Liver (tissue), 8 donors: ENCODE measurements at regions not wholly inside any gene's neighbourhood (a gene's known extent, or its start where the extent isn't known, plus 50 kb on each side); places are given as distances from the start of the nearest gene placed in this dataset.

Experiments
- DNase-seq: peaks from one replicate; pipeline ENCODE4 v3.0.0-alpha.2; 2017; ENCODE audit warnings: low spot score
- H3K27ac ChIP-seq, 2 donors: one replicate each; pipeline ENCODE4 v1.7.0; 2013; ENCODE audit warnings: inconsistent platforms in 2 of 2, low read length in 2 of 2, control low read depth in 1 of 2, low read depth in 1 of 2, mild to moderate bottlenecking in 1 of 2
- H3K27me3 ChIP-seq, 4 donors: one replicate each; pipeline versions ENCODE4 v1.6.1 to v1.7.0; 2013; ENCODE audit warnings: low read length in 3 of 4, inconsistent platforms in 1 of 4, mild to moderate bottlenecking in 1 of 4, moderate library complexity in 1 of 4; ENCODE audit not compliant: control insufficient read depth in 4 of 4, insufficient read depth in 4 of 4
- H3K36me3 ChIP-seq, 4 donors: one replicate each; pipeline versions ENCODE4 v1.6.1 to v1.7.0; 2013; ENCODE audit warnings: low read length in 3 of 4, mild to moderate bottlenecking in 3 of 4, low read depth in 1 of 4, moderate library complexity in 1 of 4; ENCODE audit not compliant: control insufficient read depth in 4 of 4, insufficient read depth in 3 of 4
- H3K4me1 ChIP-seq, 4 donors: one replicate each; pipeline versions ENCODE4 v1.6.1 to v1.7.0; 2013; ENCODE audit warnings: low read length in 3 of 4, mild to moderate bottlenecking in 3 of 4, moderate library complexity in 1 of 4; ENCODE audit not compliant: control insufficient read depth in 4 of 4, insufficient read depth in 4 of 4
- H3K4me3 ChIP-seq, 3 donors: one replicate each; pipeline versions ENCODE4 v1.6.1 to v1.7.0; 2013; ENCODE audit warnings: low read length in 3 of 3, control low read depth in 1 of 3, low read depth in 1 of 3, mild to moderate bottlenecking in 1 of 3
- H3K9ac ChIP-seq, 2 donors: one replicate each; pipeline ENCODE4 v1.7.0; 2013; ENCODE audit warnings: low read length in 2 of 2, mild to moderate bottlenecking in 2 of 2, moderate library complexity in 2 of 2, control low read depth in 1 of 2, low read depth in 1 of 2
- H3K9me3 ChIP-seq, 4 donors: one replicate each; pipeline versions ENCODE4 v1.6.1 to v1.7.0; 2013; ENCODE audit warnings: low read length in 3 of 4; ENCODE audit not compliant: control insufficient read depth in 4 of 4
- CTCF ChIP-seq: fragments of 150-350 bp; IDR thresholded peaks from 2 replicates; pipeline ENCODE4 v1.5.1; 2017; ENCODE audit warnings: improper control_type of control experiment, low read depth, low read length; ENCODE audit not compliant: missing input control
- EGR1 ChIP-seq, 2 donors: IDR thresholded peaks; 2 replicates each; pipeline ENCODE4 v1.6.1; 2016 to 2018; ENCODE audit warnings: antibody characterized with exemption in 2 of 2, low read depth in 2 of 2
- FOXA1 ChIP-seq: IDR thresholded peaks from 2 replicates; pipeline ENCODE4 v1.6.1; 2016; ENCODE audit warnings: antibody characterized with exemption
- FOXA2 ChIP-seq: IDR thresholded peaks from 2 replicates; pipeline ENCODE4 v1.6.1; 2016; ENCODE audit warnings: antibody characterized with exemption
- GABPA ChIP-seq, 2 donors: IDR thresholded peaks in 1 of 2; conservative IDR thresholded peaks in 1 of 2; 2 replicates each; pipeline ENCODE4 v1.6.1; 2016; ENCODE audit warnings: antibody characterized with exemption in 2 of 2, mild to moderate bottlenecking in 1 of 2, moderate library complexity in 1 of 2
- HNF4A ChIP-seq, 2 donors: conservative IDR thresholded peaks; 2 replicates each; pipeline ENCODE4 v1.6.1; 2016; ENCODE audit warnings: antibody characterized with exemption in 2 of 2, mild to moderate bottlenecking in 2 of 2
- HNF4G ChIP-seq: IDR thresholded peaks from 2 replicates; pipeline ENCODE4 v1.6.1; 2016; ENCODE audit warnings: antibody characterized with exemption
- JUND ChIP-seq, 2 donors: IDR thresholded peaks; 2 replicates each; pipeline ENCODE4 v1.6.1; 2016; ENCODE audit warnings: antibody characterized with exemption in 2 of 2
- NR2F2 ChIP-seq: IDR thresholded peaks from 2 replicates; pipeline ENCODE4 v1.6.1; 2016; ENCODE audit warnings: antibody characterized with exemption
- RAD21 ChIP-seq, 2 donors: IDR thresholded peaks; 2 replicates each; pipeline ENCODE4 v1.6.1; 2016; ENCODE audit warnings: antibody characterized with exemption in 2 of 2, mild to moderate bottlenecking in 2 of 2
- RXRA ChIP-seq, 2 donors: IDR thresholded peaks; 2 replicates each; pipeline ENCODE4 v1.6.1; 2017 to 2018; ENCODE audit warnings: antibody characterized with exemption in 2 of 2, mild to moderate bottlenecking in 1 of 2
- SP1 ChIP-seq: IDR thresholded peaks from 2 replicates; pipeline ENCODE4 v1.6.1; 2018; ENCODE audit warnings: antibody characterized with exemption, mild to moderate bottlenecking
- TAF1 ChIP-seq: conservative IDR thresholded peaks from 2 replicates; pipeline ENCODE4 v1.6.1; 2016; ENCODE audit warnings: antibody characterized with exemption, mild to moderate bottlenecking
- YY1 ChIP-seq: IDR thresholded peaks from 2 replicates; pipeline ENCODE4 v1.6.1; 2016; ENCODE audit warnings: antibody characterized with exemption, mild to moderate bottlenecking
- WGBS: extraction: QIAGEN DNeasy Blood & Tissue Kit; methylation state at CpG from one replicate; pipeline ENCODE4 v1.1.7; 2013; 5-methylcytosine and 5-hydroxymethylcytosine counted together
- TF ChIP-seq, protein P1 (sequence below): IDR thresholded peaks from 2 replicates; pipeline ENCODE4 v1.6.1; 2016; ENCODE audit warnings: antibody characterized with exemption, mild to moderate bottlenecking
- TF ChIP-seq, protein P2 (sequence below): IDR thresholded peaks from 2 replicates; pipeline ENCODE4 v1.6.1; 2016; ENCODE audit warnings: antibody characterized with exemption
- TF ChIP-seq, protein P3 (sequence below): IDR thresholded peaks from 2 replicates; pipeline ENCODE4 v1.6.1; 2016; ENCODE audit warnings: antibody characterized with exemption
- TF ChIP-seq, protein P4 (sequence below): IDR thresholded peaks from 2 replicates; pipeline ENCODE4 v1.6.1; 2016; ENCODE audit warnings: antibody characterized with exemption
- donor health status: healthy.
- donor health status: healthy.
- donor health status: healthy.
- donor health status: healthy.
- donor health status: healthy.

GRCh38 chr5:12109075-12109688 is 204.9 kb upstream of the CTNND2 start:
- WGBS: 35% methylated on average over 5 of the region's 5 CpGs
- Histone ChIP-seq H3K9ac (no peak overlapping the region), H3K4me3 (no peak overlapping the region), H3K36me3 (no peaks in the 10 kb centered on the region), H3K27ac (no peak overlapping the region), H3K4me1 (peaks cover 0 to 16% (median 3%) of the 10 kb centered on the region in 4 donors), H3K9me3 (no peaks in the 10 kb centered on the region), H3K27me3 (no peaks in the 10 kb centered on the region)
- DNase-seq: no peak
- no peak for TF ChIP-seq HNF4G
- TF ChIP-seq, protein P1, sequence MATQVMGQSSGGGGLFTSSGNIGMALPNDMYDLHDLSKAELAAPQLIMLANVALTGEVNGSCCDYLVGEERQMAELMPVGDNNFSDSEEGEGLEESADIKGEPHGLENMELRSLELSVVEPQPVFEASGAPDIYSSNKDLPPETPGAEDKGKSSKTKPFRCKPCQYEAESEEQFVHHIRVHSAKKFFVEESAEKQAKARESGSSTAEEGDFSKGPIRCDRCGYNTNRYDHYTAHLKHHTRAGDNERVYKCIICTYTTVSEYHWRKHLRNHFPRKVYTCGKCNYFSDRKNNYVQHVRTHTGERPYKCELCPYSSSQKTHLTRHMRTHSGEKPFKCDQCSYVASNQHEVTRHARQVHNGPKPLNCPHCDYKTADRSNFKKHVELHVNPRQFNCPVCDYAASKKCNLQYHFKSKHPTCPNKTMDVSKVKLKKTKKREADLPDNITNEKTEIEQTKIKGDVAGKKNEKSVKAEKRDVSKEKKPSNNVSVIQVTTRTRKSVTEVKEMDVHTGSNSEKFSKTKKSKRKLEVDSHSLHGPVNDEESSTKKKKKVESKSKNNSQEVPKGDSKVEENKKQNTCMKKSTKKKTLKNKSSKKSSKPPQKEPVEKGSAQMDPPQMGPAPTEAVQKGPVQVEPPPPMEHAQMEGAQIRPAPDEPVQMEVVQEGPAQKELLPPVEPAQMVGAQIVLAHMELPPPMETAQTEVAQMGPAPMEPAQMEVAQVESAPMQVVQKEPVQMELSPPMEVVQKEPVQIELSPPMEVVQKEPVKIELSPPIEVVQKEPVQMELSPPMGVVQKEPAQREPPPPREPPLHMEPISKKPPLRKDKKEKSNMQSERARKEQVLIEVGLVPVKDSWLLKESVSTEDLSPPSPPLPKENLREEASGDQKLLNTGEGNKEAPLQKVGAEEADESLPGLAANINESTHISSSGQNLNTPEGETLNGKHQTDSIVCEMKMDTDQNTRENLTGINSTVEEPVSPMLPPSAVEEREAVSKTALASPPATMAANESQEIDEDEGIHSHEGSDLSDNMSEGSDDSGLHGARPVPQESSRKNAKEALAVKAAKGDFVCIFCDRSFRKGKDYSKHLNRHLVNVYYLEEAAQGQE: no peak
- no peak for TF ChIP-seq YY1
- TF ChIP-seq, protein P2, sequence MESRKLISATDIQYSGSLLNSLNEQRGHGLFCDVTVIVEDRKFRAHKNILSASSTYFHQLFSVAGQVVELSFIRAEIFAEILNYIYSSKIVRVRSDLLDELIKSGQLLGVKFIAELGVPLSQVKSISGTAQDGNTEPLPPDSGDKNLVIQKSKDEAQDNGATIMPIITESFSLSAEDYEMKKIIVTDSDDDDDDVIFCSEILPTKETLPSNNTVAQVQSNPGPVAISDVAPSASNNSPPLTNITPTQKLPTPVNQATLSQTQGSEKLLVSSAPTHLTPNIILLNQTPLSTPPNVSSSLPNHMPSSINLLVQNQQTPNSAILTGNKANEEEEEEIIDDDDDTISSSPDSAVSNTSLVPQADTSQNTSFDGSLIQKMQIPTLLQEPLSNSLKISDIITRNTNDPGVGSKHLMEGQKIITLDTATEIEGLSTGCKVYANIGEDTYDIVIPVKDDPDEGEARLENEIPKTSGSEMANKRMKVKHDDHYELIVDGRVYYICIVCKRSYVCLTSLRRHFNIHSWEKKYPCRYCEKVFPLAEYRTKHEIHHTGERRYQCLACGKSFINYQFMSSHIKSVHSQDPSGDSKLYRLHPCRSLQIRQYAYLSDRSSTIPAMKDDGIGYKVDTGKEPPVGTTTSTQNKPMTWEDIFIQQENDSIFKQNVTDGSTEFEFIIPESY: no peak
- TF ChIP-seq, protein P3, sequence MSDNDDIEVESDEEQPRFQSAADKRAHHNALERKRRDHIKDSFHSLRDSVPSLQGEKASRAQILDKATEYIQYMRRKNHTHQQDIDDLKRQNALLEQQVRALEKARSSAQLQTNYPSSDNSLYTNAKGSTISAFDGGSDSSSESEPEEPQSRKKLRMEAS: no peak
- TF ChIP-seq SP1: no peak
- no peak for TF ChIP-seq TAF1
- TF ChIP-seq RAD21 (IDR thresholded peaks at IDR 0.05): no peak
- TF ChIP-seq, protein P4, sequence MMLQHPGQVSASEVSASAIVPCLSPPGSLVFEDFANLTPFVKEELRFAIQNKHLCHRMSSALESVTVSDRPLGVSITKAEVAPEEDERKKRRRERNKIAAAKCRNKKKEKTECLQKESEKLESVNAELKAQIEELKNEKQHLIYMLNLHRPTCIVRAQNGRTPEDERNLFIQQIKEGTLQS: no peak
- no peak for TF ChIP-seq NR2F2
- TF ChIP-seq HNF4A (conservative IDR thresholded peaks at IDR 0.05): peak in 1 of 2 donors; percentile 24
- no peak for TF ChIP-seq JUND (IDR thresholded peaks at IDR 0.05)
- TF ChIP-seq EGR1 (IDR thresholded peaks at IDR 0.05; ENCODE audit: low read depth in 2 of 2): no peak
- TF ChIP-seq CTCF: no peak
- TF ChIP-seq GABPA (IDR thresholded peaks at IDR 0.05 in 1 of 2, conservative IDR thresholded peaks at IDR 0.05 in 1 of 2): no peak
- TF ChIP-seq FOXA1: no peak
- TF ChIP-seq RXRA (IDR thresholded peaks at IDR 0.05): peak in 1 of 2 donors; percentile 44
- TF ChIP-seq FOXA2: peak; percentile 48
